ENCODE measurements at regions not wholly inside any gene's neighbourhood (a gene's known extent, or its start where the extent isn't known, plus 50 kb on each side); places are given as distances from the start of the nearest gene placed in this dataset.

DNA sequence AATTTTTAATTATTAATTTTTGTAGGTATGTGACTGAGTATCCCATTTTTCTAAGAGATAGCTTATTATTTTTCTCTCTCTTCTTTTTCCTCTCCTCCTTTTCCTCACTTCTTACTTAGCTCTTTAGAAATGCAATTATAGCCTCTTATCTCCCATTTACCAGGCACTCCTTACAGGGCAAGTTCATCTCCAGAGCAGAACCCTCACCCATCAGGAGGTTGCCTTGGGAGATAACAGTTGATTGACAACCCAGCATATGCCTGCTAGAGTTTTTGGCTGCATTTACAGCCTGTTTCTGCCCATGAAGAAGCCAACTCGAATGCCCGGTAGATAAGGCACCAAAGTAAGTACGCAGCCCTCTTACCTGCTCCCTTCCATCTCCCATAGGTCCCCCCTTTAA lies 572.9 kb upstream of the ZFP42 start:
- TF ChIP-seq, protein P1, sequence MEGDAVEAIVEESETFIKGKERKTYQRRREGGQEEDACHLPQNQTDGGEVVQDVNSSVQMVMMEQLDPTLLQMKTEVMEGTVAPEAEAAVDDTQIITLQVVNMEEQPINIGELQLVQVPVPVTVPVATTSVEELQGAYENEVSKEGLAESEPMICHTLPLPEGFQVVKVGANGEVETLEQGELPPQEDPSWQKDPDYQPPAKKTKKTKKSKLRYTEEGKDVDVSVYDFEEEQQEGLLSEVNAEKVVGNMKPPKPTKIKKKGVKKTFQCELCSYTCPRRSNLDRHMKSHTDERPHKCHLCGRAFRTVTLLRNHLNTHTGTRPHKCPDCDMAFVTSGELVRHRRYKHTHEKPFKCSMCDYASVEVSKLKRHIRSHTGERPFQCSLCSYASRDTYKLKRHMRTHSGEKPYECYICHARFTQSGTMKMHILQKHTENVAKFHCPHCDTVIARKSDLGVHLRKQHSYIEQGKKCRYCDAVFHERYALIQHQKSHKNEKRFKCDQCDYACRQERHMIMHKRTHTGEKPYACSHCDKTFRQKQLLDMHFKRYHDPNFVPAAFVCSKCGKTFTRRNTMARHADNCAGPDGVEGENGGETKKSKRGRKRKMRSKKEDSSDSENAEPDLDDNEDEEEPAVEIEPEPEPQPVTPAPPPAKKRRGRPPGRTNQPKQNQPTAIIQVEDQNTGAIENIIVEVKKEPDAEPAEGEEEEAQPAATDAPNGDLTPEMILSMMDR (IDR thresholded peaks at IDR 0.05; ENCODE audit: poor library complexity): no peak
- no peak for TF ChIP-seq EZH2 (IDR thresholded peaks at IDR 0.05; ENCODE audit: borderline replicate concordance)

Measured in hepatocyte (in vitro differentiated cells).